ENCODE measurements at regions not wholly inside any gene's neighbourhood (a gene's known extent, or its start where the extent isn't known, plus 50 kb on each side); places are given as distances from the start of the nearest gene placed in this dataset.
A peak's percentile ranks its signal among the peaks of the same experiment; 100 is the strongest.
"Not testable (repeated sequence)": the region's sequence is repeated elsewhere in the genome, so short reads cannot be mapped to it uniquely, and the experiment has no call there.

GRCh38 chr5:56763711-56764466 is 51.5 kb upstream of the MAP3K1 start:
- no peak for DNase-seq

- DNase-seq: no peak
Observed at GRCh38 chr5:56763182-56763581, 52.2 kb upstream of the MAP3K1 start.

GRCh38 chr5:56761151-56761885 is 54.0 kb upstream of the MAP3K1 start:
- no peak for DNase-seq

- no peak for DNase-seq
Observed at GRCh38 chr5:56760723-56761122, 54.6 kb upstream of the MAP3K1 start.

- no peak for DNase-seq
Observed at GRCh38 chr5:56759521-56760216, 55.7 kb upstream of the MAP3K1 start.

GRCh38 chr5:56757077-56757476 is 58.3 kb upstream of the MAP3K1 start:
- no peak for DNase-seq

- DNase-seq: no peak
Observed at GRCh38 chr5:56755036-56755555, 60.3 kb upstream of the MAP3K1 start.

- not testable (repeated sequence) for DNase-seq
Observed at GRCh38 chr5:56753588-56753987, 61.8 kb upstream of the MAP3K1 start.

- DNase-seq: peak; percentile 52 to 59
Observed at GRCh38 chr5:56751572-56752313, 63.6 kb upstream of the MAP3K1 start.

GRCh38 chr5:56749842-56750241 is 65.5 kb upstream of the MAP3K1 start:
- DNase-seq: no peak

GRCh38 chr5:56746553-56747339 is 68.6 kb upstream of the MAP3K1 start:
- DNase-seq: peak; percentile 58 to 62

- DNase-seq: no peak
Observed at GRCh38 chr5:56745864-56746263, 69.5 kb upstream of the MAP3K1 start.

- no peak for DNase-seq
Observed at GRCh38 chr5:56740868-56741267, 74.5 kb upstream of the MAP3K1 start.

GRCh38 chr5:56739990-56740389 is 75.4 kb upstream of the MAP3K1 start:
- no peak for DNase-seq

- DNase-seq: no peak
Observed at GRCh38 chr5:56737951-56738606, 77.3 kb upstream of the MAP3K1 start.

GRCh38 chr5:56737002-56737621 is 78.2 kb upstream of the MAP3K1 start:
- DNase-seq: no peak

- no peak for DNase-seq
Observed at GRCh38 chr5:56735849-56736641, 79.3 kb upstream of the MAP3K1 start.

- DNase-seq: no peak
Observed at GRCh38 chr5:56734091-56734694, 81.2 kb upstream of the MAP3K1 start.

GRCh38 chr5:56733580-56733979 is 81.8 kb upstream of the MAP3K1 start:
- DNase-seq: no peak

Measured in right lung (tissue), 2 donors.